SIG-M5 treated with dmso at 0.1 percent for 504 hours (cell line): ENCODE measurements at regions not wholly inside any gene's neighbourhood (a gene's known extent, or its start where the extent isn't known, plus 50 kb on each side); places are given as distances from the start of the nearest gene placed in this dataset.

Source experiments
- DNase-seq: peaks from one replicate; lab custom pipeline; 2025; ENCODE audit not compliant: unreplicated experiment; lab: John Stamatoyannopoulos, UW

GRCh38 chr18:49663899-49664890 is 102.3 kb downstream of the LIPG start:
- DNase-seq: no peak

DNA sequence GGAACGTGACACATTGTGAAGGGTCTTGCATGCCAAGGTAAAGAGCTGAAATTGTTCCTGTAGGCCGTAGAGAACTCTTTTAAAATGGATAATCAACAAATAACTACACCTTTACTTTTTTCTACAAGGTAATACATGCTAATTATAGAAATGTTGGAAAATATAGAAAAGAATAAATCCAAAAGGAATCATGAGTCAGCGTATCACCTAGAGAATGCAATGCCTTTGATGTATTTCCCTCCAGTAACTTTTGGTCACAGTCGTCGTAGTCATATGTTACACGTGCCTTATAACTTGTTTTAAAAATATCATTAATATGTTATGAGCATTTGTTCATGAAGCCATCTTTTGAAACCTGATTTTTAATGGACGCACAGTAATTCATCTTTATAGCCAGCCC is 100.6 kb downstream of the LIPG start:
- DNase-seq: no peak

DNA sequence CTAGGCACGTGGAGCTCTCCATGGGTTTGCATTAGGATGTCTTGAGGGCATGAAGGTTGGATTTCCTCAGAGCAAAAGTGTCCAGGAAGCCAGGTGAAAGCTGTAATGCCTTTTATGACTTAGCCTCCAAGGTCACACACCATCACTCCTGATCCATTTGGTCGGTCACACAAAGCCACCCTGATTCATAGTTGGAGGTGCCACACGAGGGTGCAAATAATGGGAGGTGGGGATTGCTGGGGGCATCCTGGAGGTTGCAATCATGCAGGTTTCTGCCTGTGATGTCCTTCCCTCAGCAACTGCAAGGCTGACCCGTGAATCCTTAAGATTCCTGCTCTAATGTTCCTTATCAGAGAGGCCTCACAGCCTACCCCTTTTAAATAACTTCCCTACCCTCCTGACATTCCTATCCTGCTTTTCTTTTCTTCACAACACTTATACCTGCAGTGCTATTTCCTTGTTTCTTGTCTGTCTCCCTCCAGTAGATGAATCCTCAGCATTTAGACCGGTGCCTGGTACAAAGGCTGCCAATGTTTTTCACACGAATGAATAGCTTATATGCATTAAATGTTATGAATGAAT is 97.1 kb downstream of the LIPG start:
- DNase-seq: no peak

- DNase-seq: no peak
These were observed 94.3 kb downstream of the LIPG start for GRCh38 chr18:49656073-49656692.

DNA sequence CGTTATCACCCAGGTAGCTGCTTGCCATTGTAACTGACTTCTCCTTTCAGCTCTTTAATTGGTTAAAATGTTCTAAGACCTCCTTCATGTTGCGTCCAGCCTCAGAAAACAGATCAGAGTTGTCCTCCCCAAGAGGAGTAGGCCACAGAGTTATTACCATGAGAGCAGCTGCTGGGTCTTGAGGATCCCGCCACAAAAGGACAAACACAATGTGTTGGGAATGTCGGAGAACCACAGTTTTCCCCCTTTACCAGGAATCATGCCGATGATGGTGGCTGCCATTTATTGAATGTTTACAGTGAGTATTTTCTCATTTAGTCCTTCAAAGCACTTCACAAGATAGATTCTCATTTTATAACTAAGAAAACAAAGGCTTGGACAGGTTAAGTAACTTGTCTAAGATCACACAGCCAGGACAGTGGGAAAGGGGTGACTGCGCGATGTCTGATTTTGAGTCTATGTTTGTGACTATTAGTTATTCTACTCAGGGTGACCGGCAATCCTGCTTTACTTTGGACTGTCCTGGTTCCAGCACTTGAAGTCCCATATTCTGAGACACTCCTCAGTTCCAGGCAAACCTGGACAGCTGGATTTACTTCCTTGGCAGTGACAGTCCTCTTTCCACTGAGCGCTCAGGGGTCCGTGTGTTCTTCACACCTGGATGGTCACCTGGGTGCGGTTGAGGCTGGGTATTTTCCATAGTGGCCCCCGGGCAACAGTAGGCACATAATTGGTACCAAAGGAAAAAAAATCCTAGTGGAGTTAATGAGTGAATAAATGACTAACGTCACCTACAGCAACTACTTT is 93.6 kb downstream of the LIPG start:
- DNase-seq: no peak

GRCh38 chr18:49654347-49654746 is 92.5 kb downstream of the LIPG start:
- DNase-seq: no peak

- no peak for DNase-seq
These were observed 91.2 kb downstream of the LIPG start for GRCh38 chr18:49652881-49653724.

- DNase-seq: no peak
These were observed 89.2 kb downstream of the LIPG start for GRCh38 chr18:49651033-49651432.

GRCh38 chr18:49650426-49650891 is 88.6 kb downstream of the LIPG start:
- DNase-seq: no peak

- DNase-seq: no peak
These were observed 87.0 kb downstream of the LIPG start for GRCh38 chr18:49648811-49649210.
